ENCODE measurements at regions not wholly inside any gene's neighbourhood (a gene's known extent, or its start where the extent isn't known, plus 50 kb on each side); places are given as distances from the start of the nearest gene placed in this dataset.

DNA sequence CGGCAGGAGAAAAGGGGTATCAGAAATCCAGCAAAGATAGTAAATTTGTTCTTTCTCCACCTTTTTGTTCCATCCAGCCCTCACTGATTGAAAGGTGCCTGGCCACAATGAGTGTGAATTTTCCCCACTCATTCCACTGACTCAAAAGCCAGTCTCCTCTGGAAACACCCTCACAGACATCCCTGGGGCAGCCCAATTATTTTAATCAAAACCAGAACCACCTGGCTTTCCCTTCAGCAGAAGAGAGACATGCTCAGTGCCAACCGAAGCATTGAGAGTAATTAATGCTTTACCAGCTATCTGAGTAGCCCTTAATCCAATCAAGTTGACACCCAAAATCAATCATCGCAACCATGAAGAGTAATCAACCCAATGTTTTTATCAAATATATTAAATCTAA is 1129.6 kb upstream of the GBE1 start:
- no peak for TF ChIP-seq POLR2AphosphoS5 (IDR thresholded peaks at IDR 0.05; ENCODE audit: low read depth, low read length)
- no peak for TF ChIP-seq SIN3A (IDR thresholded peaks at IDR 0.05; ENCODE audit: borderline replicate concordance, insufficient read depth, low read length)
